MM.1S (cell line): ENCODE measurements at regions not wholly inside any gene's neighbourhood (a gene's known extent, or its start where the extent isn't known, plus 50 kb on each side); places are given as distances from the start of the nearest gene placed in this dataset.

Source experiments
- CTCF ChIP-seq: fragments of 300-600 bp; sonication (generic); IDR thresholded peaks from 2 replicates; pipeline ENCODE4 v1.5.1; 2016; ENCODE audit warnings: antibody characterized with exemption, low read length, mixed read lengths
- EZH2 ChIP-seq: fragments of 300-600 bp; sonication (generic); optimal IDR thresholded peaks from 2 replicates; pipeline ENCODE3; 2017; ENCODE audit warnings: low read depth, mild to moderate bottlenecking, antibody characterized with exemption, low read length, mixed read lengths
- EZH2phosphoT487 ChIP-seq: fragments of 300-600 bp; sonication (generic); IDR thresholded peaks from 2 replicates; pipeline ENCODE4 v1.6.1; 2018; ENCODE audit warnings: antibody characterized with exemption, low read length

GRCh38 chr12:23168459-23168858 lies 543.5 kb downstream of the ETNK1 start:
- no peak for TF ChIP-seq CTCF
- no peak for TF ChIP-seq EZH2phosphoT487
- TF ChIP-seq EZH2: no peak
